CD14-positive monocyte (primary cell): ENCODE measurements at regions not wholly inside any gene's neighbourhood (a gene's known extent, or its start where the extent isn't known, plus 50 kb on each side); places are given as distances from the start of the nearest gene placed in this dataset.

Source experiments
- DNase-seq, 3 donors: peaks; one replicate each; pipeline ENCODE4 v3.0.0-alpha.2; 2011 to 2022
- H2AFZ ChIP-seq: 2 replicates; pipeline ENCODE4 v1.6.0; 2012; ENCODE audit warnings: mild to moderate bottlenecking, low read depth, low read length, inconsistent platforms; ENCODE audit not compliant: insufficient read depth, poor library complexity, severe bottlenecking
- H3K27ac ChIP-seq, 2 donors: 1 replicate in 1 of 2; 2 replicates in 1 of 2; pipeline ENCODE4 v1.5.1; 2012 to 2013; ENCODE audit warnings: low read length in 2 of 2, control low read depth in 1 of 2, inconsistent platforms in 1 of 2, low read depth in 1 of 2, mild to moderate bottlenecking in 1 of 2
- H3K27me3 ChIP-seq, 2 donors: one replicate each; pipeline versions ENCODE4 v1.6.0 to v1.6.1; 2011 to 2013; ENCODE audit warnings: low read length in 2 of 2; ENCODE audit not compliant: control insufficient read depth in 2 of 2, insufficient read depth in 2 of 2
- H3K36me3 ChIP-seq, 2 donors: replicated peaks in 1 of 2; 1 replicate in 1 of 2; 2 replicates in 1 of 2; pipeline versions ENCODE4 v1.5.1 to v1.6.1; 2012 to 2013; ENCODE audit warnings: low read length in 2 of 2, control low read depth in 1 of 2, inconsistent platforms in 1 of 2, mild to moderate bottlenecking in 1 of 2; ENCODE audit not compliant: insufficient read depth in 2 of 2, control insufficient read depth in 1 of 2
- H3K4me1 ChIP-seq, 2 donors: 1 replicate in 1 of 2; 2 replicates in 1 of 2; pipeline versions ENCODE4 v1.5.1 to v1.6.1; 2012 to 2013; ENCODE audit warnings: low read length in 2 of 2, control low read depth in 1 of 2, inconsistent platforms in 1 of 2, mild to moderate bottlenecking in 1 of 2, moderate library complexity in 1 of 2; ENCODE audit not compliant: insufficient read depth in 2 of 2, control insufficient read depth in 1 of 2
- H3K4me2 ChIP-seq: replicated peaks from 2 replicates; pipeline ENCODE3; 2012; ENCODE audit warnings: low read length, moderate library complexity, mild to moderate bottlenecking; ENCODE audit not compliant: poor library complexity, severe bottlenecking; ENCODE audit errors: extremely low read depth
- H3K4me3 ChIP-seq, 3 experiments: fragments of 200-600 bp in 1 of 3; sonication (generic) in 1 of 3; replicated peaks in 1 of 3; 1 replicate in 2 of 3; 2 replicates in 1 of 3; pipeline ENCODE4 v1.5.1; 2011 to 2013; ENCODE audit warnings: low read length in 3 of 3, mild to moderate bottlenecking in 3 of 3, control low read depth in 2 of 3, low read depth in 2 of 3, inconsistent platforms in 1 of 3, moderate library complexity in 1 of 3
- H3K79me2 ChIP-seq: 2 replicates; pipeline ENCODE4 v1.6.0; 2012; ENCODE audit warnings: mild to moderate bottlenecking, control low read depth, inconsistent platforms, low read length, moderate library complexity; ENCODE audit not compliant: insufficient read depth
- H3K9ac ChIP-seq: 2 replicates; pipeline ENCODE4 v1.6.0; 2017; ENCODE audit warnings: low read length, mild to moderate bottlenecking; ENCODE audit not compliant: insufficient read depth, poor library complexity, severe bottlenecking
- H3K9me3 ChIP-seq, 2 donors: replicated peaks in 1 of 2; 1 replicate in 1 of 2; 2 replicates in 1 of 2; pipeline versions ENCODE4 v1.5.1 to v1.6.1; 2012 to 2013; ENCODE audit warnings: low read length in 2 of 2, control low read depth in 1 of 2; ENCODE audit not compliant: control insufficient read depth in 1 of 2, insufficient read depth in 1 of 2
- H4K20me1 ChIP-seq: 2 replicates; pipeline ENCODE4 v1.6.0; 2012; ENCODE audit warnings: mild to moderate bottlenecking, low read length, control low read depth, moderate library complexity; ENCODE audit not compliant: insufficient read depth
- H3K27ac Mint-ChIP-seq, 7 donors: one replicate each; pipeline ENCODE4 v1.8.0; 2020; ENCODE audit warnings: mild to moderate bottlenecking in 7 of 7, mixed read lengths in 7 of 7, moderate library complexity in 6 of 7, inconsistent platforms in 2 of 7
- H3K27me3 Mint-ChIP-seq, 3 donors: one replicate each; pipeline ENCODE4 v1.8.0; 2021 to 2022; ENCODE audit warnings: low read depth in 3 of 3, mild to moderate bottlenecking in 3 of 3, mixed read lengths in 3 of 3, moderate library complexity in 3 of 3, inconsistent platforms in 1 of 3
- H3K36me3 Mint-ChIP-seq, 2 donors: one replicate each; pipeline ENCODE4 v1.8.0; 2020; ENCODE audit warnings: mixed read lengths in 2 of 2, inconsistent platforms in 1 of 2, mild to moderate bottlenecking in 1 of 2
- H3K4me1 Mint-ChIP-seq: one replicate; pipeline ENCODE4 v1.8.0; 2020; ENCODE audit warnings: mild to moderate bottlenecking, mixed read lengths
- H3K4me3 Mint-ChIP-seq, 2 donors: one replicate each; pipeline ENCODE4 v1.8.0; 2020; ENCODE audit warnings: mild to moderate bottlenecking in 2 of 2, mixed read lengths in 2 of 2, moderate library complexity in 1 of 2
- H3K9me3 Mint-ChIP-seq, 7 donors: one replicate each; pipeline ENCODE4 v1.8.0; 2020 to 2022; ENCODE audit warnings: mixed read lengths in 7 of 7, mild to moderate bottlenecking in 6 of 7, moderate library complexity in 6 of 7, inconsistent platforms in 2 of 7
- WGBS: methylation state at CpG from one replicate; pipeline ENCODE4 v1.1.5; 2013; ENCODE audit warnings: missing lambda C conversion rate; ENCODE audit not compliant: insufficient coverage; 5-methylcytosine and 5-hydroxymethylcytosine counted together
- intact Hi-C, 2 donors: fragments of 100-400 bp; cut with micrococcal nuclease; formaldehyde crosslinking; loops; one replicate each; pipeline versions ENCODE4 v1.15.0 to v1.15.1; 2023
- TF ChIP-seq, protein P1 (sequence below): fragments of 200-600 bp; IDR thresholded peaks from one replicate; pipeline ENCODE4 v1.8.0; 2022; ENCODE audit warnings: antibody characterized with exemption, mild to moderate bottlenecking

DNA sequence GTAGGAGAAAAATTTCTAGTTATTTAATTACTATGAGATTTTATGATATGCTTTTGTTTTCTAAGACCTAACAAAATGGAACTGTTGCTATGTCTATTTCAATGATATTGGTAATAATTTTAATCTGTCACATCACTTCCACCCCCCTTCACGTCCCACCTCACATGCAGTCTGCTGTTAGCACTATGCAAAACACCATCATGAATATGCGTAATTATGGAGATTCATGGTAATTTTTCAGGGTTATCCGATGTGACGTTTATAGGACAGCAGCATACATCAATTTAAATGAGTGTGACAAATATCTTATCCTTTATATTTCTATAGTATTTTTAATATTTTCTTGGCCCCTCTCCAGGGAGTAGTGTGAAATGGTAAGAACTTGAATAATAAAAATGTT, 283.8 kb upstream of the TMEM161B start:
- Histone ChIP-seq H3K4me1 (no peaks in the 10 kb centered on the region), H3K4me2 (no peak overlapping the region), H3K9me3 (no peaks in the 10 kb centered on the region), H4K20me1 (no peaks in the 10 kb centered on the region), H3K27ac (no peak overlapping the region), H3K4me3 (no peak overlapping the region), H3K27me3 (no peaks in the 10 kb centered on the region), H3K79me2 (no peaks in the 10 kb centered on the region), H2AFZ (no peak overlapping the region), H3K36me3 (no peaks in the 10 kb centered on the region), H3K9ac (no peak overlapping the region)
- no CpG with 5 or more reads among the region's 4 CpGs for WGBS
- intact Hi-C loops, result no loop called here
- no peak overlapping the region for H3K27ac Mint-ChIP-seq
- H3K9me3 Mint-ChIP-seq, result peaks cover 0 to 2% (median 0%) of the 10 kb centered on the region in 7 donors
- TF ChIP-seq, protein P1, sequence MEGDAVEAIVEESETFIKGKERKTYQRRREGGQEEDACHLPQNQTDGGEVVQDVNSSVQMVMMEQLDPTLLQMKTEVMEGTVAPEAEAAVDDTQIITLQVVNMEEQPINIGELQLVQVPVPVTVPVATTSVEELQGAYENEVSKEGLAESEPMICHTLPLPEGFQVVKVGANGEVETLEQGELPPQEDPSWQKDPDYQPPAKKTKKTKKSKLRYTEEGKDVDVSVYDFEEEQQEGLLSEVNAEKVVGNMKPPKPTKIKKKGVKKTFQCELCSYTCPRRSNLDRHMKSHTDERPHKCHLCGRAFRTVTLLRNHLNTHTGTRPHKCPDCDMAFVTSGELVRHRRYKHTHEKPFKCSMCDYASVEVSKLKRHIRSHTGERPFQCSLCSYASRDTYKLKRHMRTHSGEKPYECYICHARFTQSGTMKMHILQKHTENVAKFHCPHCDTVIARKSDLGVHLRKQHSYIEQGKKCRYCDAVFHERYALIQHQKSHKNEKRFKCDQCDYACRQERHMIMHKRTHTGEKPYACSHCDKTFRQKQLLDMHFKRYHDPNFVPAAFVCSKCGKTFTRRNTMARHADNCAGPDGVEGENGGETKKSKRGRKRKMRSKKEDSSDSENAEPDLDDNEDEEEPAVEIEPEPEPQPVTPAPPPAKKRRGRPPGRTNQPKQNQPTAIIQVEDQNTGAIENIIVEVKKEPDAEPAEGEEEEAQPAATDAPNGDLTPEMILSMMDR, result no peak
- no peaks in the 10 kb centered on the region for H3K4me1 Mint-ChIP-seq
- no peak overlapping the region for H3K4me3 Mint-ChIP-seq
- H3K36me3 Mint-ChIP-seq, result no peaks in the 10 kb centered on the region
- DNase-seq, result no peak
- peaks cover 0 to 2% (median 0%) of the 10 kb centered on the region in 3 donors for H3K27me3 Mint-ChIP-seq

DNA sequence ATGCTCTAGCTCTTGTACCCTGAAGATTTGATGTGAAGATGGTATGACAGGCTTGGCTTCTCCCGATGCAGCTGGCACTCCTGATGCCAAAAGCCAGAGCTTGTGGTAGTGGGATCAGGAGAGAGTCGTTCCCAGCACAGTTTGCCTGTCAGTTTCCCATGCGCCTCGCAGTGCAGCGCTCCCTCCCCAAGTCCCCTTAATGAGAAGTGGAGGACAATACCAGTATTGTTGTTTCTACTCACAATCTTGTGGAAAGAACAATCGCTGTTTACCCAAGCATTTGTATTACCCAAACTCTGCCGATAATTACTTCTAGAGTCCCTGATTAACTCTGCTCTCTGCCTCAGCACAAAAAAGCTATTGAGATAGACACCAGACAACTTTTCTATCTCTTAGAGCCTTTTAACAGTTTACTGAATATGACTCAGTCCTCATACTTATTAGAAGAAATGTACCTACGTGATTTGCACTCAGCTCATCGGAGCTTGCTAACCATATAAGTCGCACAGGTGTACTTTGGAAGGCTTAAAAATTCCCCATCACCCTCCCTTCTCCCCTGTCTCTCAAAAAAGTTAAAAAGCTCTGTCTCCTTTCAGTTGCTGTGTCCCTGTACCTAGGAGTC, 283.2 kb upstream of the TMEM161B start:
- no peak overlapping the region for H3K27ac ChIP-seq
- H3K4me3 ChIP-seq, result no peak overlapping the region
- intact Hi-C loops, result no loop called here
- H3K36me3 Mint-ChIP-seq, result no peaks in the 10 kb centered on the region
- H3K4me3 Mint-ChIP-seq, result no peak overlapping the region
- H3K9me3 Mint-ChIP-seq, result peaks cover 0 to 2% (median 0%) of the 10 kb centered on the region in 7 donors
- 87% methylated on average over 3 of the region's 10 CpGs for WGBS
- no peak overlapping the region for H3K4me2 ChIP-seq
- H3K79me2 ChIP-seq, result no peaks in the 10 kb centered on the region
- no peak overlapping the region for H3K9ac ChIP-seq
- TF ChIP-seq, protein P1, result no peak
- no peaks in the 10 kb centered on the region for H4K20me1 ChIP-seq
- no peaks in the 10 kb centered on the region for H3K27me3 ChIP-seq
- no peaks in the 10 kb centered on the region for H3K4me1 Mint-ChIP-seq
- DNase-seq, result no peak
- H3K36me3 ChIP-seq, result no peaks in the 10 kb centered on the region
- no peaks in the 10 kb centered on the region for H3K9me3 ChIP-seq
- no peak overlapping the region for H2AFZ ChIP-seq
- H3K27ac Mint-ChIP-seq, result no peak overlapping the region
- H3K27me3 Mint-ChIP-seq, result peaks cover 0 to 2% (median 0%) of the 10 kb centered on the region in 3 donors
- H3K4me1 ChIP-seq, result no peaks in the 10 kb centered on the region
